Activated CD4-positive, alpha-beta T cell treated with anti-CD3 and anti-CD28 coated beads, Interleukin-2, amount 50 U/mL, for 16 hours (primary cell): ENCODE measurements at regions not wholly inside any gene's neighbourhood (a gene's known extent, or its start where the extent isn't known, plus 50 kb on each side); places are given as distances from the start of the nearest gene placed in this dataset.

Experiments used
- DNase-seq: peaks from one replicate; pipeline ENCODE4 v3.0.0-alpha.2; 2020

- no peak for DNase-seq
These were observed 108.7 kb upstream of the ADARB2 start for GRCh38 chr10:1846032-1846431.

GRCh38 chr10:1841759-1842158 is 104.4 kb upstream of the ADARB2 start:
- no peak for DNase-seq

- DNase-seq: no peak
These were observed 92.4 kb upstream of the ADARB2 start for GRCh38 chr10:1829712-1830111.

- DNase-seq: no peak
These were observed 87.6 kb upstream of the ADARB2 start for GRCh38 chr10:1824928-1825327.

GRCh38 chr10:1814556-1814955 is 77.2 kb upstream of the ADARB2 start:
- DNase-seq: no peak

GRCh38 chr10:1809139-1809741 is 71.9 kb upstream of the ADARB2 start:
- DNase-seq: no peak

GRCh38 chr10:1807924-1808323 is 70.6 kb upstream of the ADARB2 start:
- no peak for DNase-seq

- no peak for DNase-seq
These were observed 69.9 kb upstream of the ADARB2 start for GRCh38 chr10:1807196-1807595.

- no peak for DNase-seq
These were observed 65.1 kb upstream of the ADARB2 start for GRCh38 chr10:1802413-1802812.

- no peak for DNase-seq
These were observed 51.1 kb upstream of the ADARB2 start for GRCh38 chr10:1788401-1788800.
